ENCODE measurements at regions not wholly inside any gene's neighbourhood (a gene's known extent, or its start where the extent isn't known, plus 50 kb on each side); places are given as distances from the start of the nearest gene placed in this dataset.

DNA sequence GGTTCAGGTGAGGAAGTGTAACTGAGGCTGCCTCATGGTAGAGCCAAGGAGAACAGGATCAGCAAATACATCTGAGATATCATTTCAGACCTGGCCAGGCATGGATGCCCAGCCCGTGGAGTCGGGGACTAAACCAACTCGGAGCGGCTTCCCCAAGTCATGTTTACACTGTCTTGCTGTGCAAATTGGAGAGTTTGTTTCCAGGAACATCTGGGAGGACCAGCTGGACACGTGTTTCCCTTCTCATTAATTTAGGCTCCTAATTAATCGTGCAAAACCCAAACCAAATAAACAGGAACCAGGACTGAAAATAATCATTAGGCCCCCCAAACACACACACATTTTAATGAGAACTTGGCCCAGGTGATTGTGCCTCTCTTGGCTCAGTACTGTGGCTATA, 70.9 kb upstream of the SALL1 start:
- DNase-seq: no peak

DNA sequence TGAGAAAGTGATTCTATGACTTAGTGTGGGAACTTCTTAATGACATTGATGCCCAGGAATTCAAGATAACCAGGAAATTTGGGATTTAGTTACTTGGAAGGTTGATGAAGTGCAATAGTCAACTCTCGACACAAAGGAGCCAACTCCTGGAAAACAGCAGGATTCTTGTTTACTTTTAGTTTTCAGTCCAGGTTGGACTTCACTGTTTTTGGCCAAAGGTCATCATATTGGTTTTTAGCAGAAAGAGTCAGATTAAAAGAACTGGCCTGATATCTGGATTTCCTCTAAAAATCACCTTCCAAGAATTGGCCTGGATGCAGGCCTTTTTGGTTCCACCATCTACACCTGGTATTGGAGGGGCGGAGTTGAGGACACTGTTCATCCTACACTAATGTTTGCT, 60.1 kb upstream of the SALL1 start:
- no peak for DNase-seq

DNA sequence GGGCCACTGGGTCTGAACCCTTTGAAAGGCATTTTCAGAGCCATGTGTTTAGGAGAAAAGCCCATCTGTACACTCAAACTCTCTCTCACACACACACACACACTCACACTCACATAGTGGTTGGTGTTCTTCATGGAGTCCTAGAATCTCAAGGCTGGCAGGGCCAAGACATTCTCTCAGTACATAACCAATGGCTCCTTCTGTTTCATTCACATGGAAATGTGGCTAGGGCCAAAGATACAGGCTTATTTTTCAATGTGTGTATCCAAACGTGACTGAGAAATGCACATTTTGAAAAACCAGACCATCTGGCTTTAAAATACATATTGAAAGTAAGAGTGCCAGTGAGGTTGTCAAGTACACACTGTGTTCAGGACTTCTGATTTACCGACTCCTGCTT, 59.0 kb upstream of the SALL1 start:
- no peak for DNase-seq

DNA sequence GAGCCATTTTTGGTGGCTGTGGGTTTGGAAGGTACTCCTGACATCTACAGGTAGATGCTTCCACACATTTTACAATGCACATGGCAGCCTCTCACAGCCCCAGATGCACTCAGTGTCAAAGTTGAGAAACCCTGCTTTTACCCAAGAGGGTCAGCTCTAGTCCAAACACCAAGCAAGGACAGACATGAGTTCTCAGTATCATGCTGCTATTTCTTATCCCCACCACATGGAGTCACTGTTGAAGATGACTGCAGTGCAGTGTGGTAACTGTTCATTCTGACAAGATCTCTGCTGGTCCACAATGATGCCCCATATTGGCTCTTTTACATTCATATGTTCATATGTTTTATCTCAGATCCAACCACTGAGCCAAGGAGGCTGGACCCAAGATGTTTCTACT, 50.5 kb upstream of the SALL1 start:
- DNase-seq: no peak

Data from left hindlimb (tissue), 1 donor.